ENCODE measurements at regions not wholly inside any gene's neighbourhood (a gene's known extent, or its start where the extent isn't known, plus 50 kb on each side); places are given as distances from the start of the nearest gene placed in this dataset.
"Not testable (repeated sequence)": the region's sequence is repeated elsewhere in the genome, so short reads cannot be mapped to it uniquely, and the experiment has no call there.

DNA sequence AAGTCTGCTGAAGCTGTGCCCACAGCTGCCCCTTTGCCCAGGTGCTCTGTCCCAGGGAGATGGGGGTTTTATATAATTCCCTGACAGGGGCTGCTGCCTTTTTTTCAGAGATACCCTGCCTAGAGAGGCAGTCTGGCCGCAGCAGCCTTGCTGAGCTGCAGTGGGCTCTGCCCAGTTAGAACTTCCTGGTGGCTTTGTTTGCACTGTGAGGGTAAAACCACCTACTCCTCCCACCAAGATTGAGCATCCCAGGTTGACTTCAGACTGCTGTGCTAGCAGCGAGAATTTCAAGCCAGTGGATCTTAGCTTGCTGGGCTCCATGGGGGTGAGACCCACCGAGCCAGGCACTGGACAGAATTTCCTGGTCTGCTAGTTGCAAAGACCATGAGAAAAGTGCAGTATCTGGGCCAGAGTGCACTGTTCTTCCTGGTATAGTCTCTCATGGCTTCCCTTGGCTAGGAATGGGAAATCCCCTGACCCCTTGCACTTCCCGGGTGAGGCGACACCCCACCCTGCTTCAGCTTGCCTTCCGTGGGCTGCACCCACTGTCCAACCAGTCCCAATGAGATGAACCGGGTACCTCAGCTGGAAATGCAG lies 166.0 kb upstream of the NPY start:
- TF ChIP-seq FOS (IDR thresholded peaks at IDR 0.05; ENCODE audit: low read depth, low read length); NFE2L2 (IDR thresholded peaks at IDR 0.05; ENCODE audit: low read depth, low read length); RFX5 (IDR thresholded peaks at IDR 0.05; ENCODE audit: low read depth, low read length); MAFK (IDR thresholded peaks at IDR 0.05; ENCODE audit: low read depth, low read length); SMC3 (IDR thresholded peaks at IDR 0.05; ENCODE audit: low read depth, low read length); MXI1 (IDR thresholded peaks at IDR 0.05; ENCODE audit: borderline replicate concordance, low read depth, low read length); POLR2A (IDR thresholded peaks at IDR 0.05; ENCODE audit: low read depth, low read length); BHLHE40 (IDR thresholded peaks at IDR 0.05; ENCODE audit: low read depth, low read length); RAD21 (IDR thresholded peaks at IDR 0.05; ENCODE audit: low read length); MAZ (IDR thresholded peaks at IDR 0.05; ENCODE audit: borderline replicate concordance, low read depth, low read length); RCOR1 (IDR thresholded peaks at IDR 0.05; ENCODE audit: insufficient replicate concordance, low read length): not testable (repeated sequence)
- TF ChIP-seq, protein P1, sequence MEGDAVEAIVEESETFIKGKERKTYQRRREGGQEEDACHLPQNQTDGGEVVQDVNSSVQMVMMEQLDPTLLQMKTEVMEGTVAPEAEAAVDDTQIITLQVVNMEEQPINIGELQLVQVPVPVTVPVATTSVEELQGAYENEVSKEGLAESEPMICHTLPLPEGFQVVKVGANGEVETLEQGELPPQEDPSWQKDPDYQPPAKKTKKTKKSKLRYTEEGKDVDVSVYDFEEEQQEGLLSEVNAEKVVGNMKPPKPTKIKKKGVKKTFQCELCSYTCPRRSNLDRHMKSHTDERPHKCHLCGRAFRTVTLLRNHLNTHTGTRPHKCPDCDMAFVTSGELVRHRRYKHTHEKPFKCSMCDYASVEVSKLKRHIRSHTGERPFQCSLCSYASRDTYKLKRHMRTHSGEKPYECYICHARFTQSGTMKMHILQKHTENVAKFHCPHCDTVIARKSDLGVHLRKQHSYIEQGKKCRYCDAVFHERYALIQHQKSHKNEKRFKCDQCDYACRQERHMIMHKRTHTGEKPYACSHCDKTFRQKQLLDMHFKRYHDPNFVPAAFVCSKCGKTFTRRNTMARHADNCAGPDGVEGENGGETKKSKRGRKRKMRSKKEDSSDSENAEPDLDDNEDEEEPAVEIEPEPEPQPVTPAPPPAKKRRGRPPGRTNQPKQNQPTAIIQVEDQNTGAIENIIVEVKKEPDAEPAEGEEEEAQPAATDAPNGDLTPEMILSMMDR (conservative IDR thresholded peaks at IDR 0.05; ENCODE audit: low read depth, low read length), result not testable (repeated sequence)
- TF ChIP-seq, protein P2, sequence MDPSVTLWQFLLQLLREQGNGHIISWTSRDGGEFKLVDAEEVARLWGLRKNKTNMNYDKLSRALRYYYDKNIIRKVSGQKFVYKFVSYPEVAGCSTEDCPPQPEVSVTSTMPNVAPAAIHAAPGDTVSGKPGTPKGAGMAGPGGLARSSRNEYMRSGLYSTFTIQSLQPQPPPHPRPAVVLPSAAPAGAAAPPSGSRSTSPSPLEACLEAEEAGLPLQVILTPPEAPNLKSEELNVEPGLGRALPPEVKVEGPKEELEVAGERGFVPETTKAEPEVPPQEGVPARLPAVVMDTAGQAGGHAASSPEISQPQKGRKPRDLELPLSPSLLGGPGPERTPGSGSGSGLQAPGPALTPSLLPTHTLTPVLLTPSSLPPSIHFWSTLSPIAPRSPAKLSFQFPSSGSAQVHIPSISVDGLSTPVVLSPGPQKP (IDR thresholded peaks at IDR 0.05; ENCODE audit: borderline replicate concordance, low read depth, low read length), result not testable (repeated sequence)

Measured in IMR-90 (cell line).